H1 (cell line): ENCODE measurements at regions not wholly inside any gene's neighbourhood (a gene's known extent, or its start where the extent isn't known, plus 50 kb on each side); places are given as distances from the start of the nearest gene placed in this dataset.

ENCODE experiments used
- CTCF ChIA-PET: fragments of 300-600 bp; sonication (Branson Sonifier 250); formaldehyde crosslinking; loops from one replicate; lab custom pipeline; 2021; ENCODE audit not compliant: partially characterized antibody; lab: Charles Lee
- POLR2A ChIA-PET: fragments of 300-600 bp; sonication (Branson Sonifier 250); formaldehyde crosslinking; loops from one replicate; lab custom pipeline; 2021; ENCODE audit warnings: inconsistent platforms; ENCODE audit not compliant: partially characterized antibody; lab: Charles Lee
- DNase-seq, 2 experiments: peaks; one replicate each; pipeline versions ENCODE4 v3.0.0 to v3.0.0-alpha.2; 2010 to 2022; ENCODE audit warnings: low spot score in 2 of 2, low read depth in 1 of 2, mixed read lengths in 1 of 2
- FAIRE-seq: peaks from 2 replicates; lab custom pipeline; 2011; peaks lifted over from hg19 to GRCh38; lab: Jason Lieb, UNC
- H2AFZ ChIP-seq: 2 replicates; pipeline ENCODE4 v1.8.1; 2012; ENCODE audit warnings: low read length, inconsistent platforms
- H2AK5ac ChIP-seq: 2 replicates; pipeline ENCODE4 v1.6.1; 2013; ENCODE audit warnings: low read depth, low read length
- H2BK120ac ChIP-seq: replicated peaks from 2 replicates; pipeline ENCODE3; 2013; ENCODE audit warnings: low read depth, low read length, inconsistent platforms
- H2BK12ac ChIP-seq: 2 replicates; pipeline ENCODE4 v1.6.1; 2013; ENCODE audit warnings: low read depth, low read length
- H2BK15ac ChIP-seq: 2 replicates; pipeline ENCODE4 v1.6.1; 2013; ENCODE audit warnings: low read length
- H2BK20ac ChIP-seq: 2 replicates; pipeline ENCODE4 v1.6.1; 2013; ENCODE audit warnings: low read length
- H2BK5ac ChIP-seq: 2 replicates; pipeline ENCODE4 v1.6.1; 2013; ENCODE audit warnings: low read depth, low read length
- H3K14ac ChIP-seq: 2 replicates; pipeline ENCODE4 v1.6.1; 2013; ENCODE audit warnings: inconsistent platforms; ENCODE audit not compliant: insufficient read length
- H3K18ac ChIP-seq: 2 replicates; pipeline ENCODE4 v1.6.1; 2013; ENCODE audit warnings: low read length; ENCODE audit errors: extremely low read depth
- H3K23ac ChIP-seq: 2 replicates; pipeline ENCODE4 v1.6.1; 2013; ENCODE audit warnings: inconsistent platforms; ENCODE audit not compliant: insufficient read length
- H3K23me2 ChIP-seq: 2 replicates; pipeline ENCODE4 v1.6.1; 2013; ENCODE audit warnings: low read depth, low read length
- H3K27ac ChIP-seq: 2 replicates; pipeline ENCODE4 v1.6.1; 2011; ENCODE audit warnings: low read depth, low read length, inconsistent platforms
- H3K27me3 ChIP-seq, 4 experiments: replicated peaks in 1 of 4; 1 replicate in 1 of 4; 2 replicates in 3 of 4; pipeline versions ENCODE4 v1.6.1 to v1.8.1; 2011 to 2013; ENCODE audit warnings: low read length in 3 of 4, mild to moderate bottlenecking in 3 of 4, inconsistent platforms in 2 of 4, mixed read lengths in 2 of 4, moderate library complexity in 1 of 4; ENCODE audit not compliant: control insufficient read depth in 3 of 4, insufficient read depth in 3 of 4; ENCODE audit errors: extremely low read depth in 1 of 4
- H3K36me3 ChIP-seq, 4 experiments: 2 replicates each; pipeline versions ENCODE4 v1.6.1 to v1.8.1; 2011 to 2013; ENCODE audit warnings: mild to moderate bottlenecking in 4 of 4, low read length in 3 of 4, moderate library complexity in 2 of 4, control low read depth in 1 of 4, inconsistent platforms in 1 of 4; ENCODE audit not compliant: insufficient read depth in 4 of 4, control insufficient read depth in 2 of 4
- H3K4ac ChIP-seq: replicated peaks from 2 replicates; pipeline ENCODE3; 2013; ENCODE audit warnings: low read length, low read depth, mixed read lengths, inconsistent platforms; ENCODE audit not compliant: insufficient read length
- H3K4me1 ChIP-seq, 4 experiments: replicated peaks in 1 of 4; 1 replicate in 1 of 4; 2 replicates in 3 of 4; pipeline versions ENCODE4 v1.6.1 to v1.8.1; 2011 to 2013; ENCODE audit warnings: low read length in 3 of 4, inconsistent platforms in 2 of 4, mixed read lengths in 1 of 4; ENCODE audit not compliant: insufficient read depth in 4 of 4, control insufficient read depth in 3 of 4
- H3K4me2 ChIP-seq, 2 experiments: 2 replicates each; pipeline versions ENCODE4 v1.6.1 to v1.8.1; 2011 to 2013; ENCODE audit warnings: low read depth in 2 of 2, low read length in 2 of 2, control low read depth in 1 of 2, inconsistent platforms in 1 of 2, mild to moderate bottlenecking in 1 of 2; ENCODE audit not compliant: insufficient read depth in 1 of 2
- H3K4me3 ChIP-seq, 4 experiments: fragments of 200-600, 300-600 bp in 1 of 4; sonication (generic), shearing (Covaris generic), sonication (Bioruptor Twin) in 1 of 4; 2 replicates each; pipeline versions ENCODE4 v1.5.1 to v1.8.1; 2011 to 2016; ENCODE audit warnings: low read length in 4 of 4, low read depth in 3 of 4, control low read depth in 2 of 4, inconsistent platforms in 2 of 4, mild to moderate bottlenecking in 2 of 4, mixed read lengths in 1 of 4, moderate library complexity in 1 of 4; ENCODE audit not compliant: insufficient read depth in 2 of 4; ENCODE audit errors: extremely low read depth in 1 of 4
- H3K56ac ChIP-seq: replicated peaks from 2 replicates; pipeline ENCODE3; 2013; ENCODE audit warnings: low read depth, mild to moderate bottlenecking, mixed read lengths, low read length, inconsistent platforms; ENCODE audit not compliant: insufficient read length
- H3K79me1 ChIP-seq: 2 replicates; pipeline ENCODE4 v1.6.1; 2013; ENCODE audit warnings: low read depth, low read length, control low read depth
- H3K79me2 ChIP-seq, 2 experiments: 2 replicates each; pipeline versions ENCODE4 v1.6.1 to v1.8.1; 2012 to 2013; ENCODE audit warnings: low read length in 2 of 2, mild to moderate bottlenecking in 2 of 2, inconsistent platforms in 1 of 2; ENCODE audit not compliant: insufficient read depth in 2 of 2, control insufficient read depth in 1 of 2
- H3K9ac ChIP-seq, 4 experiments: replicated peaks in 1 of 4; 1 replicate in 1 of 4; 2 replicates in 3 of 4; pipeline versions ENCODE4 v1.6.1 to v1.8.1; 2011 to 2013; ENCODE audit warnings: low read depth in 3 of 4, low read length in 3 of 4, control low read depth in 2 of 4, mild to moderate bottlenecking in 2 of 4, moderate library complexity in 2 of 4, inconsistent platforms in 1 of 4; ENCODE audit errors: extremely low read depth in 1 of 4
- H3K9me3 ChIP-seq, 2 experiments: 2 replicates each; pipeline versions ENCODE4 v1.6.1 to v1.8.1; 2012 to 2013; ENCODE audit warnings: mild to moderate bottlenecking in 2 of 2, moderate library complexity in 2 of 2, control low read depth in 1 of 2, inconsistent platforms in 1 of 2, low read depth in 1 of 2, low read length in 1 of 2, mixed read lengths in 1 of 2; ENCODE audit not compliant: insufficient read depth in 2 of 2
- H4K20me1 ChIP-seq, 2 experiments: replicated peaks in 1 of 2; 2 replicates each; pipeline versions ENCODE3 to v1.8.1; 2011 to 2013; ENCODE audit warnings: inconsistent platforms in 2 of 2, low read length in 2 of 2, mild to moderate bottlenecking in 1 of 2; ENCODE audit not compliant: insufficient read depth in 2 of 2, control insufficient read depth in 1 of 2
- H4K5ac ChIP-seq: 2 replicates; pipeline ENCODE4 v1.6.1; 2013; ENCODE audit warnings: low read length, low read depth, mixed read lengths, inconsistent platforms; ENCODE audit not compliant: insufficient read length
- H4K8ac ChIP-seq: 2 replicates; pipeline ENCODE4 v1.8.0; 2013; ENCODE audit warnings: mild to moderate bottlenecking, moderate library complexity, low read length, inconsistent platforms; ENCODE audit not compliant: insufficient read depth; ENCODE audit errors: extremely low read depth
- H4K91ac ChIP-seq: replicated peaks from 2 replicates; pipeline ENCODE3; 2013; ENCODE audit warnings: low read length, mixed read lengths, inconsistent platforms; ENCODE audit not compliant: insufficient read length
- CBX8 ChIP-seq: fragments of 300-800, 300-1000 bp; sonication (generic); IDR thresholded peaks from 2 replicates; pipeline ENCODE4 v1.7.1; 2016; ENCODE audit warnings: low read depth, low read length, borderline replicate concordance
- EP300 ChIP-seq, 2 experiments: IDR thresholded peaks; 1 replicate in 1 of 2; 2 replicates in 1 of 2; pipeline ENCODE4 v1.6.1; 2011 to 2012; ENCODE audit warnings: low read depth in 2 of 2, low read length in 2 of 2, mild to moderate bottlenecking in 2 of 2, borderline replicate concordance in 1 of 2, inconsistent platforms in 1 of 2, moderate library complexity in 1 of 2
- JUN ChIP-seq: IDR thresholded peaks from 2 replicates; pipeline ENCODE4 v1.6.1; 2011; ENCODE audit warnings: low read depth, mild to moderate bottlenecking, improper control_type of control experiment, low read length
- KDM1A ChIP-seq: fragments of 200-600, 300-600 bp; sonication (generic); IDR thresholded peaks from 2 replicates; pipeline ENCODE4 v1.7.1; 2016; ENCODE audit warnings: mild to moderate bottlenecking, low read length, borderline replicate concordance
- KDM4A ChIP-seq: IDR thresholded peaks from one replicate; pipeline ENCODE4 v1.7.1; 2012; ENCODE audit warnings: low read depth, mild to moderate bottlenecking, moderate library complexity, low read length, inconsistent platforms; ENCODE audit not compliant: severe bottlenecking
- POU5F1 ChIP-seq: IDR thresholded peaks from 2 replicates; pipeline ENCODE4 v1.6.1; 2011; ENCODE audit warnings: low read depth, mild to moderate bottlenecking, low read length, moderate library complexity
- SIRT6 ChIP-seq: IDR thresholded peaks from one replicate; pipeline ENCODE4 v1.7.1; 2012; ENCODE audit warnings: low read length, inconsistent platforms
- SP2 ChIP-seq: IDR thresholded peaks from 2 replicates; pipeline ENCODE4 v1.6.1; 2012; ENCODE audit warnings: mild to moderate bottlenecking, low read length, inconsistent platforms
- TCF12 ChIP-seq: IDR thresholded peaks from 2 replicates; pipeline ENCODE4 v1.6.1; 2011; ENCODE audit warnings: low read depth, mild to moderate bottlenecking, low read length
- TEAD4 ChIP-seq: IDR thresholded peaks from 2 replicates; pipeline ENCODE4 v1.6.1; 2012; ENCODE audit warnings: low read depth, low read length, inconsistent platforms, mixed read lengths
- YY1 ChIP-seq: IDR thresholded peaks from 2 replicates; pipeline ENCODE4 v1.6.1; 2011; ENCODE audit warnings: low read depth, mild to moderate bottlenecking, low read length
- WGBS, 2 experiments: shearing (Covaris generic) in 1 of 2; methylation state at CpG; one replicate each; pipeline versions ENCODE4 v1.1.6 to v1.1.7; 2013 to 2015; ENCODE audit warnings: low lambda C conversion rate in 2 of 2, mixed read lengths in 2 of 2, inconsistent platforms in 1 of 2, low coverage in 1 of 2, missing lambda C conversion rate in 1 of 2; ENCODE audit not compliant: insufficient replicate concordance in 2 of 2, insufficient coverage in 1 of 2, insufficient read length in 1 of 2; ENCODE audit errors: extremely low coverage in 1 of 2, missing lambda C conversion rate in 1 of 2; 5-methylcytosine and 5-hydroxymethylcytosine counted together
- TF ChIP-seq, protein P1 (sequence below): IDR thresholded peaks from 2 replicates; pipeline ENCODE4 v1.6.1; 2012; ENCODE audit warnings: inconsistent platforms
- TF ChIP-seq, protein P2 (sequence below): IDR thresholded peaks from 2 replicates; pipeline ENCODE4 v1.6.1; 2011; ENCODE audit warnings: low read length, improper control_type of control experiment

DNA sequence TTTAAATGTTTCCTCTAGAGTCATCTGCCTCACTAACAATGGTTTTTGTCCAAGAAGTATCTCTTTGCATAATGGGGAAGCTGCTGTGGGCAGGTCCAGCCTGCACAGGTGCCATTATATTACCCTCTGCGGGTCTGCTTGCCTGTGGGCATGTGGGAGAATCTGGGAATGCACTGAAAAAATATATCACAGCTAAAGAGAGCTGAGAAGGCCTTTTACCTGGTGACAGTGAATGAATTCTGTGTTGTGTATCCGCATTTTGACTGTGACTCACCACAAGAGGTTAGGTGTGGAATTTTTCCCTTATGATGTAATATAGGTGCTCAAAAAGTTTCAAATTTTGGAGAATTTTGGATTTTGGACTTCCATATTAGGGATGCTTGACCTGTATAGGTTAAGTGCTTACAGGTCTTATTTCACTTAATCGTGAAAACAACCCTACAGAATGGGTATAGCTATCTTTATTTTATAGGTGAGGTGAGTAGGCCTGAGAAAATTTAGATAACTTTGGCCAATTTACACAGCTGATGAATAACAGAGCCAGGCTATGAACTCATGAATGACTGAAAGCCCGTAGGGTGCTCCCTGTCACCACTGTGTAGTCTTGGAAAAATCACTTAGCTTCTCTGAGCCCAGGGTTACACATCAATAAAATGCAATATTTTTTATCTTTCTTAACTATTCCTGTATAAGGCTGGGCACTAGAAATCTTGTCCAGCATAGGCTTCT, 198.0 kb upstream of the EPHA5 start:
- Histone ChIP-seq H3K36me3 (no peaks in the 10 kb centered on the region), H3K4me1 (no peaks in the 10 kb centered on the region), H3K18ac (no peak overlapping the region), H4K91ac (no peak overlapping the region), H2BK5ac (no peak overlapping the region), H3K27me3 (no peaks in the 10 kb centered on the region), H3K9me3 (no peaks in the 10 kb centered on the region), H2BK20ac (no peak overlapping the region), H3K4me2 (no peak overlapping the region), H2BK15ac (no peak overlapping the region), H3K14ac (no peak overlapping the region), H3K4ac (no peak overlapping the region), H4K8ac (no peak overlapping the region), H3K23ac (no peak overlapping the region), H4K20me1 (no peaks in the 10 kb centered on the region), H2BK12ac (no peak overlapping the region), H2AK5ac (no peak overlapping the region), H2AFZ (no peak overlapping the region), H3K56ac (no peak overlapping the region), H3K79me1 (no peaks in the 10 kb centered on the region), H3K79me2 (no peaks in the 10 kb centered on the region), H4K5ac (no peak overlapping the region), H3K23me2 (no peaks in the 10 kb centered on the region), H2BK120ac (no peak overlapping the region), H3K4me3 (no peak overlapping the region), H3K27ac (no peak overlapping the region), H3K9ac (no peak overlapping the region)
- CTCF ChIA-PET: no interaction called here
- POLR2A ChIA-PET: no interaction called here
- FAIRE-seq (no peak), DNase-seq (no peak)
- 90% methylated on average over 4 of the region's 4 CpGs; no CpG with 5 or more reads in 1 of the 2 experiments for WGBS, 2 experiments
- TF ChIP-seq JUN (no peak), EP300 (IDR thresholded peaks at IDR 0.05; ENCODE audit: borderline replicate concordance in 1 of 2, low read depth in 2 of 2, low read length in 2 of 2) (no peak), YY1 (no peak), SP2 (no peak), TEAD4 (no peak), KDM4A (no peak), SIRT6 (no peak), CBX8 (no peak), POU5F1 (no peak), TCF12 (no peak), KDM1A (no peak)
- TF ChIP-seq, protein P1, sequence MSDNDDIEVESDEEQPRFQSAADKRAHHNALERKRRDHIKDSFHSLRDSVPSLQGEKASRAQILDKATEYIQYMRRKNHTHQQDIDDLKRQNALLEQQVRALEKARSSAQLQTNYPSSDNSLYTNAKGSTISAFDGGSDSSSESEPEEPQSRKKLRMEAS: no peak
- TF ChIP-seq, protein P2, sequence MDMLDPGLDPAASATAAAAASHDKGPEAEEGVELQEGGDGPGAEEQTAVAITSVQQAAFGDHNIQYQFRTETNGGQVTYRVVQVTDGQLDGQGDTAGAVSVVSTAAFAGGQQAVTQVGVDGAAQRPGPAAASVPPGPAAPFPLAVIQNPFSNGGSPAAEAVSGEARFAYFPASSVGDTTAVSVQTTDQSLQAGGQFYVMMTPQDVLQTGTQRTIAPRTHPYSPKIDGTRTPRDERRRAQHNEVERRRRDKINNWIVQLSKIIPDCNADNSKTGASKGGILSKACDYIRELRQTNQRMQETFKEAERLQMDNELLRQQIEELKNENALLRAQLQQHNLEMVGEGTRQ: no peak
